ENCODE measurements at regions not wholly inside any gene's neighbourhood (a gene's known extent, or its start where the extent isn't known, plus 50 kb on each side); places are given as distances from the start of the nearest gene placed in this dataset.
"Not testable (repeated sequence)": the region's sequence is repeated elsewhere in the genome, so short reads cannot be mapped to it uniquely, and the experiment has no call there.

DNA sequence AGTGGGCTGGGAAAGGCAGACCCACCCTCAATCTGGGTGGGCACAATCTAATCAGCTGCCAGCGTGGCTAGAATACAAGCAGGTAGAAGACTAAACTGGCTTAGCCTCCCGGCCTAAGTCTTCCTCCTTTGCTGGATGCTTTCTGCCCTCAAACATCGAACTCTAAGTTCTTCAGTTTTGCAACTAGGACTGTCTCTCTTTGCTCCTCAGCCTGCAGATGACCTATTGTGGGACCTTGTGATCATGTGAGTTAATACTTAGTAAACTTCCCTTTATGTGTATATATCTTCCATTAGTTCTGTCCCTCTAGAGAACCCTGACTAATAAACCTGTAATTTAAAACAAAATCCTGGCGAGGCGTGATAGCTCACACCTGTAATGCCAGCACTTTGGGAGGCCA is 51.8 kb upstream of the SLC39A8 start:
- not testable (repeated sequence) for H3K36me3 ChIP-seq, H3K27me3 ChIP-seq, H3K4me3 ChIP-seq, ATAC-seq, H3K27ac ChIP-seq, H3K9me3 ChIP-seq, H3K4me1 ChIP-seq
- WGBS, 2 donors (ENCODE audit: low coverage in 1 of 2): 84 to 96% methylated on average over 5 of the region's 5 CpGs

DNA sequence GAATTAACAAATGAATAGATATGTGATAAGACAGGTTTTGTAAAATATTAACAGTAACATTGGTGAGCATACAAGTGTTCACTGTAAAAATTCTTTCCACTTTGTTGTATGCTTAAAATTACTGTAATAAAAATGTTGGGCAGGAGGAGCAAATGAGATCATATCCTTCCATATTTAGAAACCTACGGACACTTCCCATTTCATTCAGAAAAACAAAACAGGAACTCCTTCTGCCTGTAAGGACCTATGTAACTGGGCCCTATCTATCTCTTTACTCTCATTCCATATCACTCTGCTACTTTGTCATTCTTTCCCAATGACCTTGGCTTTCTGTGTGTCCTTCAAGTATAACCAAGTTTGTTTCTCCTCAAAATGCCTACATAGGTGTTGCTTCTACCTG is 53.7 kb upstream of the SLC39A8 start:
- H3K36me3 ChIP-seq: no peaks in the 10 kb centered on the region
- no peak for TF ChIP-seq POLR2A (IDR thresholded peaks at IDR 0.05)
- TF ChIP-seq, protein P1, sequence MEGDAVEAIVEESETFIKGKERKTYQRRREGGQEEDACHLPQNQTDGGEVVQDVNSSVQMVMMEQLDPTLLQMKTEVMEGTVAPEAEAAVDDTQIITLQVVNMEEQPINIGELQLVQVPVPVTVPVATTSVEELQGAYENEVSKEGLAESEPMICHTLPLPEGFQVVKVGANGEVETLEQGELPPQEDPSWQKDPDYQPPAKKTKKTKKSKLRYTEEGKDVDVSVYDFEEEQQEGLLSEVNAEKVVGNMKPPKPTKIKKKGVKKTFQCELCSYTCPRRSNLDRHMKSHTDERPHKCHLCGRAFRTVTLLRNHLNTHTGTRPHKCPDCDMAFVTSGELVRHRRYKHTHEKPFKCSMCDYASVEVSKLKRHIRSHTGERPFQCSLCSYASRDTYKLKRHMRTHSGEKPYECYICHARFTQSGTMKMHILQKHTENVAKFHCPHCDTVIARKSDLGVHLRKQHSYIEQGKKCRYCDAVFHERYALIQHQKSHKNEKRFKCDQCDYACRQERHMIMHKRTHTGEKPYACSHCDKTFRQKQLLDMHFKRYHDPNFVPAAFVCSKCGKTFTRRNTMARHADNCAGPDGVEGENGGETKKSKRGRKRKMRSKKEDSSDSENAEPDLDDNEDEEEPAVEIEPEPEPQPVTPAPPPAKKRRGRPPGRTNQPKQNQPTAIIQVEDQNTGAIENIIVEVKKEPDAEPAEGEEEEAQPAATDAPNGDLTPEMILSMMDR (IDR thresholded peaks at IDR 0.05): no peak
- TF ChIP-seq POLR2AphosphoS5 (IDR thresholded peaks at IDR 0.05): no peak
- no peak for TF ChIP-seq EP300 (IDR thresholded peaks at IDR 0.05)
- no peak overlapping the region for H3K27ac ChIP-seq
- 26 to 45% methylated on average over 1 of the region's 1 CpG for WGBS, 2 donors (ENCODE audit: low coverage in 1 of 2)
- H3K27me3 ChIP-seq: no peaks in the 10 kb centered on the region
- H3K4me1 ChIP-seq: no peaks in the 10 kb centered on the region
- no peak overlapping the region for H3K4me3 ChIP-seq
- H3K9me3 ChIP-seq: no peaks in the 10 kb centered on the region
- no peak for ATAC-seq

DNA sequence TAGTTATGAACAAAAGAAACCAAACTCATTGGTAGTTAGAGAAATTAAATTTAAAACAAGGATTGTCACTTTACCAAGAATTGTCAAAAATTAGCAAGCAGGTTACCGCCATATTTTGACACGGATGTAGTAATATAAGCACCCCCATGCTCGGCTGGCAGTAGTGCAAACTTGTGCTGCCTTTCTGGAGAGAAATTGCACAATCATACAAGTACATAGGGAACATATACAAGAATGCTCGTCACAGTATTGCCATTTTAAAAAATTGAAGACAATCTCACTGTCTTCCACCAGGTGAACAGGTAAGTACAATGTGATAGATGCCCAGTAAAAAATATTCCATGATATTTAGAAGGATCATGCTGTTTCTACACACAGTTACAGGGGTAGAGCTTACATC is 55.6 kb upstream of the SLC39A8 start:
- no peaks in the 10 kb centered on the region for H3K36me3 ChIP-seq
- no peaks in the 10 kb centered on the region for H3K27me3 ChIP-seq
- no peak overlapping the region for H3K27ac ChIP-seq
- H3K4me1 ChIP-seq: no peaks in the 10 kb centered on the region
- 93 to 98% methylated on average over 4 of the region's 4 CpGs for WGBS, 2 donors (ENCODE audit: low coverage in 1 of 2)
- H3K4me3 ChIP-seq: no peak overlapping the region
- TF ChIP-seq, protein P1 (IDR thresholded peaks at IDR 0.05): no peak
- TF ChIP-seq EP300 (IDR thresholded peaks at IDR 0.05) (no peak), POLR2AphosphoS5 (IDR thresholded peaks at IDR 0.05) (no peak), POLR2A (IDR thresholded peaks at IDR 0.05) (no peak)
- ATAC-seq: no peak
- H3K9me3 ChIP-seq: no peaks in the 10 kb centered on the region

DNA sequence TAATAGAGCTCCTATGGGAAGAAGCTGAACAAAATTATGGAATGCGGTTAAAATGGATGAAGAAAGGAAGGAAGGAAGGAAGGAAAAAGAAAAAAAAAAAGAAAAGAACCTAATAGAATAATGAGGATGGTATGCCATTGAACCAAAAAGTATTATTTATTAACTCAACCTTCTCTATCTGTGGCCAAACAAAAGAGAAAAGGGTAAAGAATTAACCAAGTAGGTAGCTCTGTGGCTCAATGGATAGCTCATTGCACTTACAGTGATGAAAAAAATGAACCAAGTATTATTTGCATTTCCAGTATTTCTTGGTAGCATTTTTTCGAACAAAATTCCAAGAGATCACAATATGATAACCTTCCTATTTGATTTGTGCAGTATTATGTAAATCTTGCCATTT is 56.9 kb upstream of the SLC39A8 start:
- Histone ChIP-seq H3K9me3 (no peaks in the 10 kb centered on the region), H3K27me3 (no peaks in the 10 kb centered on the region), H3K4me3 (no peak overlapping the region), H3K27ac (no peak overlapping the region), H3K4me1 (no peaks in the 10 kb centered on the region), H3K36me3 (no peaks in the 10 kb centered on the region)
- ATAC-seq: no peak
- TF ChIP-seq POLR2AphosphoS5 (IDR thresholded peaks at IDR 0.05): no peak
- no peak for TF ChIP-seq POLR2A (IDR thresholded peaks at IDR 0.05)
- TF ChIP-seq, protein P1 (IDR thresholded peaks at IDR 0.05): no peak
- no peak for TF ChIP-seq EP300 (IDR thresholded peaks at IDR 0.05)
- WGBS, 2 donors (ENCODE audit: low coverage in 1 of 2): 59 to 83% methylated on average over 2 of the region's 2 CpGs

DNA sequence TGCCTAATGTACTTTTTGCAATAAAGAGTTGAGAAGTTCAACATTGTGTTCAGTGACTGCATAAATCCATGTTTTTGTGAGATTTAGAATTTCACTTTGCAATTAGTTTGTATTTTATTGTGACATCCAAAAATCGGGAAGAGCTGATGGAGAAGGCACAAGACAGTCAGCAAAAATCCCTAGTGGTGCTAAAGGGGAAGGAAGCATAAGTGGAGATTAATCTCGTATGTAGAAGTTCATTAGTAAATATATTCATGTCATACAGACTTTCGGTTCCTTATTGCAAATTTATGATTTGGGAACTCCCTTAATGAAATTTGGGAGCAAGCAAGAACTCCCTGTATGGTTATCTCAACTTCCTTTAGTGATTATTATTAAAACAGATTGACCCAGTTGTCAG is 57.8 kb upstream of the SLC39A8 start:
- 48 to 55% methylated on average over 3 of the region's 3 CpGs for WGBS, 2 donors (ENCODE audit: low coverage in 1 of 2)
- Histone ChIP-seq H3K27ac (no peak overlapping the region), H3K36me3 (no peaks in the 10 kb centered on the region), H3K27me3 (no peaks in the 10 kb centered on the region), H3K4me1 (no peaks in the 10 kb centered on the region), H3K9me3 (no peaks in the 10 kb centered on the region), H3K4me3 (no peak overlapping the region)
- TF ChIP-seq POLR2A (IDR thresholded peaks at IDR 0.05) (no peak), EP300 (IDR thresholded peaks at IDR 0.05) (no peak), POLR2AphosphoS5 (IDR thresholded peaks at IDR 0.05) (no peak)
- TF ChIP-seq, protein P1 (IDR thresholded peaks at IDR 0.05): no peak
- ATAC-seq: peak; percentile 48

Measured in gastroesophageal sphincter (tissue), 4 donors.